HCT116 (cell line): ENCODE measurements at regions not wholly inside any gene's neighbourhood (a gene's known extent, or its start where the extent isn't known, plus 50 kb on each side); places are given as distances from the start of the nearest gene placed in this dataset.

ENCODE experiments used
- ATAC-seq: fragments of 200-7000 bp; cut with Tn5 transposase; 2 replicates; pipeline ENCODE4 v1.9.1; 2020; ENCODE audit warnings: mild to moderate bottlenecking, moderate library complexity
- BruUV-seq: library from RNA; stranded (reverse); fragments of 400-500 nt; replicated peaks from 2 replicates; lab custom pipeline; 2021; lab: Mats Ljungman, UMichigan
- CTCF ChIA-PET: fragments of 300-600 bp; sonication (Branson Sonifier 250); formaldehyde crosslinking; loops from one replicate; lab custom pipeline; 2021; ENCODE audit warnings: antibody characterized with exemption; lab: Charles Lee
- POLR2A ChIA-PET: fragments of 300-600, 350-600 bp; sonication (Branson Sonifier 250); formaldehyde crosslinking; loops from one replicate; lab custom pipeline; 2021; ENCODE audit warnings: antibody characterized with exemption; lab: Charles Lee
- RAD21 ChIA-PET, 2 experiments: fragments of 300-600 bp; sonication (Branson Sonifier 250); formaldehyde crosslinking; loops; one replicate each; lab custom pipeline; 2023; ENCODE audit warnings: low total read pairs in 2 of 2; ENCODE audit not compliant: uncharacterized antibody in 2 of 2, unreplicated experiment in 2 of 2, low non-redundant PET in 1 of 2; lab: Charles Lee
- DNase-seq: peaks from one replicate; pipeline ENCODE4 v3.0.0-alpha.2; 2010; ENCODE audit warnings: low read depth, low spot score
- H2AFZ ChIP-seq: fragments of 200-600 bp; shearing (Covaris generic), sonication (generic); 2 replicates; pipeline ENCODE4 v1.6.1; 2017; ENCODE audit warnings: low read depth, mixed run types, mixed read lengths, antibody characterized with exemption, low read length; ENCODE audit not compliant: poor library complexity, severe bottlenecking
- H3K27ac ChIP-seq: 2 replicates; pipeline ENCODE4 v1.5.1; 2012; ENCODE audit warnings: low read depth, low read length
- H3K27me3 ChIP-seq: fragments of 200-600 bp; sonication (generic); 2 replicates; pipeline ENCODE4 v1.6.1; 2016; ENCODE audit warnings: mixed run types, low read length, mixed read lengths; ENCODE audit not compliant: insufficient read depth
- H3K36me3 ChIP-seq, 2 experiments: fragments of 200-500 bp in 1 of 2; fragments of 200-600 bp in 1 of 2; sonication (Bioruptor generic) in 1 of 2; sonication (generic) in 1 of 2; 2 replicates each; pipeline versions ENCODE4 v1.5.1 to v1.6.1; 2014 to 2016; ENCODE audit warnings: low read length in 2 of 2, inconsistent platforms in 1 of 2, mixed read lengths in 1 of 2, mixed run types in 1 of 2; ENCODE audit not compliant: insufficient read depth in 2 of 2, control insufficient read depth in 1 of 2
- H3K4me1 ChIP-seq, 2 experiments: fragments of 200-600 bp in 1 of 2; sonication (generic) in 1 of 2; 2 replicates each; pipeline versions ENCODE4 v1.5.1 to v1.6.1; 2012 to 2017; ENCODE audit warnings: low read length in 2 of 2, inconsistent platforms in 1 of 2, mild to moderate bottlenecking in 1 of 2, mixed read lengths in 1 of 2, mixed run types in 1 of 2, moderate library complexity in 1 of 2; ENCODE audit not compliant: insufficient read depth in 2 of 2, control insufficient read depth in 1 of 2
- H3K4me2 ChIP-seq: fragments of 200-600 bp; sonication (generic); 2 replicates; pipeline ENCODE4 v1.6.1; 2017; ENCODE audit warnings: mixed run types, low read length, mixed read lengths
- H3K4me3 ChIP-seq, 2 experiments: fragments of 200-600 bp in 1 of 2; sonication (generic) in 1 of 2; replicated peaks in 1 of 2; 2 replicates each; pipeline ENCODE4 v1.5.1; 2011 to 2016; ENCODE audit warnings: low read length in 2 of 2, control low read depth in 1 of 2, low read depth in 1 of 2, mild to moderate bottlenecking in 1 of 2, mixed read lengths in 1 of 2, mixed run types in 1 of 2
- H3K79me2 ChIP-seq: fragments of 200-600 bp; sonication (generic); 2 replicates; pipeline ENCODE4 v1.6.1; 2017; ENCODE audit warnings: mild to moderate bottlenecking, mixed run types, low read length, moderate library complexity, mixed read lengths; ENCODE audit not compliant: insufficient read depth
- H3K9ac ChIP-seq: fragments of 200-600 bp; sonication (generic); 2 replicates; pipeline ENCODE4 v1.6.1; 2016; ENCODE audit warnings: low read length, mixed read lengths
- H3K9me2 ChIP-seq: fragments of 200-600 bp; sonication (generic), shearing (Covaris generic); 2 replicates; pipeline ENCODE4 v1.6.1; 2017; ENCODE audit warnings: mixed run types, mild to moderate bottlenecking, moderate library complexity; ENCODE audit not compliant: insufficient read depth
- H3K9me3 ChIP-seq, 2 experiments: fragments of 200-500 bp in 1 of 2; fragments of 200-600 bp in 1 of 2; sonication (Bioruptor generic) in 1 of 2; sonication (generic) in 1 of 2; 2 replicates each; pipeline ENCODE4 v1.6.1; 2014 to 2017; ENCODE audit warnings: low read length in 2 of 2, mixed read lengths in 2 of 2, inconsistent platforms in 1 of 2, low read depth in 1 of 2, mild to moderate bottlenecking in 1 of 2, mixed run types in 1 of 2, moderate library complexity in 1 of 2; ENCODE audit not compliant: control insufficient read depth in 1 of 2, insufficient read depth in 1 of 2
- H4K20me1 ChIP-seq: fragments of 200-600 bp; sonication (generic), shearing (Covaris generic); 2 replicates; pipeline ENCODE4 v1.6.1; 2017; ENCODE audit warnings: mixed run types, mild to moderate bottlenecking, moderate library complexity; ENCODE audit not compliant: insufficient read depth
- CBX3 ChIP-seq: IDR thresholded peaks from 2 replicates; pipeline ENCODE4 v1.6.1; 2012; ENCODE audit warnings: low read depth
- JUND ChIP-seq: IDR thresholded peaks from 2 replicates; pipeline ENCODE4 v1.6.1; 2012
- SIN3A ChIP-seq: IDR thresholded peaks from 2 replicates; pipeline ENCODE4 v1.6.1; 2012; ENCODE audit warnings: low read depth
- SRF ChIP-seq: IDR thresholded peaks from 2 replicates; pipeline ENCODE4 v1.6.1; 2012; ENCODE audit warnings: low read depth
- ZBTB33 ChIP-seq: IDR thresholded peaks from 2 replicates; pipeline ENCODE4 v1.6.1; 2011; ENCODE audit warnings: mild to moderate bottlenecking, low read length, moderate library complexity; ENCODE audit not compliant: insufficient replicate concordance; ENCODE audit errors: extremely low read depth
- intact Hi-C: fragments of 100-400 bp; cut with micrococcal nuclease; formaldehyde crosslinking; loops from 2 replicates; pipeline ENCODE4 v1.10.0; 2022
- TF ChIP-seq, protein P1 (sequence below), 3 experiments: fragments of 200-600 bp in 1 of 3; sonication (generic) in 1 of 3; IDR thresholded peaks in 2 of 3; conservative IDR thresholded peaks in 1 of 3; 2 replicates each; pipeline ENCODE4 v1.5.1; 2012 to 2017; ENCODE audit warnings: low read depth in 2 of 3, low read length in 2 of 3, antibody characterized with exemption in 1 of 3, borderline replicate concordance in 1 of 3, control low read depth in 1 of 3, mild to moderate bottlenecking in 1 of 3, mixed read lengths in 1 of 3, mixed run types in 1 of 3, moderate library complexity in 1 of 3; ENCODE audit not compliant: insufficient read depth in 1 of 3

GRCh38 chr3:36210840-36211651, 169.3 kb upstream of the STAC start:
- CTCF ChIA-PET: no interaction called here

More at GRCh38 chr3:36210840-36211651, 169.3 kb upstream of the STAC start:
- RAD21 ChIA-PET: no interaction called here
- H3K9me3 ChIP-seq: no peaks in the 10 kb centered on the region
- no peak overlapping the region for H3K9ac ChIP-seq
- BruUV-seq: no TSS peak
- no peak overlapping the region for H3K27ac ChIP-seq
- H3K4me2 ChIP-seq: no peak overlapping the region
- H3K27me3 ChIP-seq: no peaks in the 10 kb centered on the region
- intact Hi-C loops: no loop called here
- DNase-seq (no peak), ATAC-seq (no peak)
- no peak overlapping the region for H3K4me3 ChIP-seq
- no peak overlapping the region for H2AFZ ChIP-seq
- no peaks in the 10 kb centered on the region for H4K20me1 ChIP-seq
- no peaks in the 10 kb centered on the region for H3K36me3 ChIP-seq
- H3K4me1 ChIP-seq: no peaks in the 10 kb centered on the region
- POLR2A ChIA-PET: no interaction called here
- H3K79me2 ChIP-seq: no peaks in the 10 kb centered on the region
- TF ChIP-seq CBX3 (no peak), JUND (no peak), SIN3A (no peak), SRF (no peak), ZBTB33 (no peak)
- TF ChIP-seq, protein P1, sequence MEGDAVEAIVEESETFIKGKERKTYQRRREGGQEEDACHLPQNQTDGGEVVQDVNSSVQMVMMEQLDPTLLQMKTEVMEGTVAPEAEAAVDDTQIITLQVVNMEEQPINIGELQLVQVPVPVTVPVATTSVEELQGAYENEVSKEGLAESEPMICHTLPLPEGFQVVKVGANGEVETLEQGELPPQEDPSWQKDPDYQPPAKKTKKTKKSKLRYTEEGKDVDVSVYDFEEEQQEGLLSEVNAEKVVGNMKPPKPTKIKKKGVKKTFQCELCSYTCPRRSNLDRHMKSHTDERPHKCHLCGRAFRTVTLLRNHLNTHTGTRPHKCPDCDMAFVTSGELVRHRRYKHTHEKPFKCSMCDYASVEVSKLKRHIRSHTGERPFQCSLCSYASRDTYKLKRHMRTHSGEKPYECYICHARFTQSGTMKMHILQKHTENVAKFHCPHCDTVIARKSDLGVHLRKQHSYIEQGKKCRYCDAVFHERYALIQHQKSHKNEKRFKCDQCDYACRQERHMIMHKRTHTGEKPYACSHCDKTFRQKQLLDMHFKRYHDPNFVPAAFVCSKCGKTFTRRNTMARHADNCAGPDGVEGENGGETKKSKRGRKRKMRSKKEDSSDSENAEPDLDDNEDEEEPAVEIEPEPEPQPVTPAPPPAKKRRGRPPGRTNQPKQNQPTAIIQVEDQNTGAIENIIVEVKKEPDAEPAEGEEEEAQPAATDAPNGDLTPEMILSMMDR (IDR thresholded peaks at IDR 0.05 in 2 of 3, conservative IDR thresholded peaks at IDR 0.05 in 1 of 3; ENCODE audit: borderline replicate concordance in 1 of 3, insufficient read depth in 1 of 3, low read depth in 2 of 3, low read length in 2 of 3): no peak
- H3K9me2 ChIP-seq: no peaks in the 10 kb centered on the region
